ENCODE measurements at regions not wholly inside any gene's neighbourhood (a gene's known extent, or its start where the extent isn't known, plus 50 kb on each side); places are given as distances from the start of the nearest gene placed in this dataset.

- intact Hi-C loops (cut with DNase I; ENCODE audit: low total_unique reads), result no loop called here
- H3K4me3 ChIP-seq (ENCODE audit: low read depth, poor library complexity, severe bottlenecking), result no peak overlapping the region
- peak in 1 of 2 donors; percentile 77 for DNase-seq (ENCODE audit: low spot score in 2 of 2)
- no peak for TF ChIP-seq POLR2A (IDR thresholded peaks at IDR 0.05)
- TF ChIP-seq, protein P1, sequence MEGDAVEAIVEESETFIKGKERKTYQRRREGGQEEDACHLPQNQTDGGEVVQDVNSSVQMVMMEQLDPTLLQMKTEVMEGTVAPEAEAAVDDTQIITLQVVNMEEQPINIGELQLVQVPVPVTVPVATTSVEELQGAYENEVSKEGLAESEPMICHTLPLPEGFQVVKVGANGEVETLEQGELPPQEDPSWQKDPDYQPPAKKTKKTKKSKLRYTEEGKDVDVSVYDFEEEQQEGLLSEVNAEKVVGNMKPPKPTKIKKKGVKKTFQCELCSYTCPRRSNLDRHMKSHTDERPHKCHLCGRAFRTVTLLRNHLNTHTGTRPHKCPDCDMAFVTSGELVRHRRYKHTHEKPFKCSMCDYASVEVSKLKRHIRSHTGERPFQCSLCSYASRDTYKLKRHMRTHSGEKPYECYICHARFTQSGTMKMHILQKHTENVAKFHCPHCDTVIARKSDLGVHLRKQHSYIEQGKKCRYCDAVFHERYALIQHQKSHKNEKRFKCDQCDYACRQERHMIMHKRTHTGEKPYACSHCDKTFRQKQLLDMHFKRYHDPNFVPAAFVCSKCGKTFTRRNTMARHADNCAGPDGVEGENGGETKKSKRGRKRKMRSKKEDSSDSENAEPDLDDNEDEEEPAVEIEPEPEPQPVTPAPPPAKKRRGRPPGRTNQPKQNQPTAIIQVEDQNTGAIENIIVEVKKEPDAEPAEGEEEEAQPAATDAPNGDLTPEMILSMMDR (IDR thresholded peaks at IDR 0.05), result no peak
- WGBS, 2 donors, result 87 to 90% methylated on average over 6 of the region's 6 CpGs
Observed at GRCh38 chr15:70249616-70250015, 151.9 kb upstream of the TLE3 start.

GRCh38 chr15:70248116-70249025 lies 150.7 kb upstream of the TLE3 start:
- DNase-seq (ENCODE audit: low spot score in 2 of 2), result peak in 1 of 2 donors; percentile 77
- no peak overlapping the region for H3K4me3 ChIP-seq (ENCODE audit: low read depth, poor library complexity, severe bottlenecking)
- TF ChIP-seq POLR2A (IDR thresholded peaks at IDR 0.05), result no peak
- TF ChIP-seq, protein P1 (IDR thresholded peaks at IDR 0.05), result no peak
- intact Hi-C loops (cut with DNase I; ENCODE audit: low total_unique reads), result no loop called here
- WGBS, 2 donors, result 85 to 90% methylated on average over 12 of the region's 12 CpGs

GRCh38 chr15:70247281-70247680 lies 149.6 kb upstream of the TLE3 start:
- H3K4me3 ChIP-seq (ENCODE audit: low read depth, poor library complexity, severe bottlenecking), result no peak overlapping the region
- DNase-seq (ENCODE audit: low spot score in 2 of 2), result peak in 1 of 2 donors; percentile 63
- 93 to 95% methylated on average over 6 of the region's 6 CpGs for WGBS, 2 donors
- intact Hi-C loops (cut with DNase I; ENCODE audit: low total_unique reads), result no loop called here
- TF ChIP-seq POLR2A (IDR thresholded peaks at IDR 0.05), result no peak
- TF ChIP-seq, protein P1 (IDR thresholded peaks at IDR 0.05), result no peak

DNA sequence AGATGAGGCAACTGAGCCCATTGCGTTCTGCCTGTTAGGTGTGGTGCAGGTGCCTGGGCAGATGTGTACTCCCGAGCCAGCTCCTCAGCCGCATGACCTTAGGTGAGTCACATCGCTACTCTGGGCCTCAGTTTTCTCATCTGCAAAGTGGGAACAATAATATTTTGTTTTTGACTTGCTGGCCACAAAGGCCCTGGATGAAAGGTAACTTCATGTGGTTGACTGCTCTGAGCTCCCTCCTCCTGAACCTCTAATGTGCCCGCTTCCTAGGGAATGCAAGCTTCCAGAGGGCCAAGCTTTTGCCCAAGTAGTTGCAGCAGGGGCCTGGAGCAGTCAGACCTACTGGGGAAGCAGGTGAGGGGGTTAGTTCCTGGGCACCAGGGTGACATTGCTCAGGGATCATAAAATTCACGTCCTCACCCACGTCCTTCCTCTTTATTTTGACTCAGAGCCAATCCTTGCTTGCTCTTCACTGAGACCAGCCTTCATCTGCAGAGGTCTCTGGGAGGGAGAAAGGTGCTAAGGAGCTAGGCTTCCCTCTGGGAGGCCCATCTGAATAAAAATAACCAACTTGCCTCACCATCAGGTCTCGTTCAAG lies 149.0 kb upstream of the TLE3 start:
- no peak for TF ChIP-seq POLR2A (IDR thresholded peaks at IDR 0.05)
- TF ChIP-seq, protein P1 (IDR thresholded peaks at IDR 0.05), result no peak
- H3K4me3 ChIP-seq (ENCODE audit: low read depth, poor library complexity, severe bottlenecking), result no peak overlapping the region
- peak in 1 of 2 donors; percentile 40 for DNase-seq (ENCODE audit: low spot score in 2 of 2)
- 91 to 92% methylated on average over 8 of the region's 8 CpGs for WGBS, 2 donors
- intact Hi-C loops (cut with DNase I; ENCODE audit: low total_unique reads), result no loop called here

DNA sequence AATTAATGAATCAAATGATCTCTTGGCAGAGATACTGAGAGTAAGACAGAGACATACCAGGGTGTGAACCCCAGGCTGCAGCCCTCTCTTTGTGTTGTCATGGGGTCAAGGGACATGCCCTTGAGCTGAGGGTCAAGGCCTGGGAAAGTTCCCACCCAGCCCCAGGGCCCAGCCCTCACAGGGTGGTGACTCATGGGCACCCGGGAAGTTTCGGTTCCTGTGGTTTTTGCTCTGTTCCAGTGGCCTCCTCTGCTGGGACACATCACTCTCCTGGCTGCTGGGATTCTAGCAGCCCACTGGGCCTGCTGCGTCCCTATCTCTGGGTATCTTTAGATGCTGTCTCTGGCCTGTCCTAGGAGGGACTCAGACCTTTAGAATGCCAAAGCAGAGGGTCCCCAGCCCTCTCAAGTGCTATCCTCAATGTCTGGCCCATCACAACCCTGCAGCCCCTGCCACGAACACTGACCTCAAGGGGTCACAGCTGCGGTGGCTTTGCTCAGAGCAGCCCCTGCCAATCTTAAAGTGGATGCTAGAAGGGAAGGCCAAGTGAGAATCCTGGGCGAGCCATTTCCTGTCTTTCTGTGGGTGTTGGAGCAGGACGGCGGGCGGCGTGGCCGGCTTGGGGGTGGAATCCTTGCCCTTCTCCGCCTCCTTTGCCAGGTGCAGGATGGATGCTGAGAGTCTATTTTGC lies 148.4 kb upstream of the TLE3 start:
- intact Hi-C loops (cut with DNase I; ENCODE audit: low total_unique reads), result no loop called here
- DNase-seq (ENCODE audit: low spot score in 2 of 2), result peak in 1 of 2 donors; percentile 87
- TF ChIP-seq, protein P1 (IDR thresholded peaks at IDR 0.05), result no peak
- TF ChIP-seq POLR2A (IDR thresholded peaks at IDR 0.05), result no peak
- H3K4me3 ChIP-seq (ENCODE audit: low read depth, poor library complexity, severe bottlenecking), result no peak overlapping the region
- WGBS, 2 donors, result 66 to 71% methylated on average over 7 to 12 of the region's 12 CpGs
